H9 (cell line): ENCODE measurements at regions not wholly inside any gene's neighbourhood (a gene's known extent, or its start where the extent isn't known, plus 50 kb on each side); places are given as distances from the start of the nearest gene placed in this dataset.
"Not testable (repeated sequence)": the region's sequence is repeated elsewhere in the genome, so short reads cannot be mapped to it uniquely, and the experiment has no call there.

Experiments
- DNase-seq: peaks from one replicate; pipeline ENCODE4 v3.0.0-alpha.2; 2017
- H2AFZ ChIP-seq: one replicate; pipeline ENCODE4 v1.6.1; 2013; ENCODE audit warnings: mild to moderate bottlenecking, low read length, control low read depth, moderate library complexity
- H2AK5ac ChIP-seq: 2 replicates; pipeline ENCODE4 v1.6.1; 2013; ENCODE audit warnings: low read length, control low read depth, mixed read lengths; ENCODE audit not compliant: insufficient read length
- H2BK120ac ChIP-seq: one replicate; pipeline ENCODE4 v1.6.1; 2013; ENCODE audit warnings: low read depth, mild to moderate bottlenecking, low read length, control low read depth, inconsistent platforms; ENCODE audit not compliant: poor library complexity, severe bottlenecking
- H2BK12ac ChIP-seq: 2 replicates; pipeline ENCODE4 v1.6.1; 2013; ENCODE audit warnings: low read length, control low read depth, mixed read lengths, low read depth; ENCODE audit not compliant: insufficient read length
- H2BK15ac ChIP-seq: 2 replicates; pipeline ENCODE4 v1.6.1; 2013; ENCODE audit warnings: low read depth, low read length, control low read depth
- H2BK20ac ChIP-seq: one replicate; pipeline ENCODE4 v1.6.1; 2013; ENCODE audit warnings: low read depth, mild to moderate bottlenecking, low read length, control low read depth, inconsistent platforms; ENCODE audit not compliant: poor library complexity, severe bottlenecking
- H2BK5ac ChIP-seq: 2 replicates; pipeline ENCODE4 v1.6.1; 2013; ENCODE audit warnings: low read length, control low read depth, mixed read lengths; ENCODE audit not compliant: insufficient read length
- H3K14ac ChIP-seq: 2 replicates; pipeline ENCODE4 v1.6.1; 2013; ENCODE audit warnings: low read length, control low read depth; ENCODE audit not compliant: insufficient read depth
- H3K18ac ChIP-seq: 2 replicates; pipeline ENCODE4 v1.6.1; 2013; ENCODE audit warnings: low read depth, mild to moderate bottlenecking, mixed read lengths, low read length, control low read depth; ENCODE audit not compliant: insufficient read length
- H3K23ac ChIP-seq: 2 replicates; pipeline ENCODE4 v1.6.1; 2013; ENCODE audit warnings: low read length, control low read depth, mixed read lengths, low read depth; ENCODE audit not compliant: insufficient read length
- H3K23me2 ChIP-seq: 2 replicates; pipeline ENCODE4 v1.6.1; 2013; ENCODE audit warnings: low read depth, mild to moderate bottlenecking, mixed read lengths, low read length, control low read depth; ENCODE audit not compliant: insufficient read length, poor library complexity, severe bottlenecking
- H3K27ac ChIP-seq: 2 replicates; pipeline ENCODE4 v1.5.1; 2013; ENCODE audit warnings: low read length, control low read depth, mixed read lengths, low read depth; ENCODE audit not compliant: insufficient read length
- H3K27me3 ChIP-seq: 2 replicates; pipeline ENCODE4 v1.6.1; 2013; ENCODE audit warnings: low read length, control low read depth, inconsistent platforms; ENCODE audit not compliant: insufficient read depth
- H3K4ac ChIP-seq: 2 replicates; pipeline ENCODE4 v1.6.1; 2013; ENCODE audit warnings: low read depth, mild to moderate bottlenecking, control low read depth, inconsistent platforms, low read length, moderate library complexity
- H3K4me1 ChIP-seq: 2 replicates; pipeline ENCODE4 v1.6.1; 2013; ENCODE audit warnings: low read length, control low read depth, inconsistent platforms; ENCODE audit not compliant: insufficient read depth
- H3K4me2 ChIP-seq: 2 replicates; pipeline ENCODE4 v1.6.1; 2013; ENCODE audit warnings: low read length, control low read depth, mixed read lengths; ENCODE audit not compliant: insufficient read length, insufficient read depth
- H3K56ac ChIP-seq: 2 replicates; pipeline ENCODE4 v1.6.1; 2013; ENCODE audit warnings: low read depth, mild to moderate bottlenecking, mixed read lengths, low read length, control low read depth; ENCODE audit not compliant: insufficient read length
- H3K79me1 ChIP-seq: 2 replicates; pipeline ENCODE4 v1.6.1; 2013; ENCODE audit warnings: low read depth, mild to moderate bottlenecking, moderate library complexity, low read length, control low read depth, inconsistent platforms; ENCODE audit not compliant: insufficient read depth, poor library complexity, severe bottlenecking
- H3K79me2 ChIP-seq: 2 replicates; pipeline ENCODE4 v1.6.1; 2013; ENCODE audit warnings: low read length, control low read depth, inconsistent platforms; ENCODE audit not compliant: insufficient read depth
- H3K9ac ChIP-seq: 2 replicates; pipeline ENCODE4 v1.6.1; 2013; ENCODE audit warnings: low read length, control low read depth, mixed read lengths; ENCODE audit not compliant: insufficient read length; ENCODE audit errors: extremely low read depth
- H3K9me3 ChIP-seq: one replicate; pipeline ENCODE4 v1.6.1; 2013; ENCODE audit warnings: low read depth, low read length, inconsistent platforms; ENCODE audit not compliant: control insufficient read depth
- H3T11ph ChIP-seq: one replicate; pipeline ENCODE4 v1.6.1; 2013; ENCODE audit warnings: mild to moderate bottlenecking, low read length, control low read depth, inconsistent platforms
- H4K20me1 ChIP-seq: one replicate; pipeline ENCODE4 v1.6.1; 2013; ENCODE audit not compliant: control insufficient read depth, insufficient read length, insufficient read depth
- H4K5ac ChIP-seq: 2 replicates; pipeline ENCODE4 v1.6.1; 2013; ENCODE audit warnings: low read depth, mild to moderate bottlenecking, mixed read lengths, low read length, control low read depth; ENCODE audit not compliant: insufficient read length
- H4K8ac ChIP-seq: replicated peaks from 2 replicates; pipeline ENCODE4 v1.6.1; 2013; ENCODE audit warnings: low read length, control low read depth, mixed read lengths, low read depth; ENCODE audit not compliant: insufficient read length
- H4K91ac ChIP-seq: 2 replicates; pipeline ENCODE4 v1.6.1; 2013; ENCODE audit warnings: low read depth, mild to moderate bottlenecking, moderate library complexity, mixed read lengths, low read length, control low read depth; ENCODE audit not compliant: insufficient read length
- H3K27ac Mint-ChIP-seq, 3 experiments: 2 replicates in 2 of 3; 3 replicates in 1 of 3; pipeline ENCODE4 v1.8.0; 2020 to 2021; ENCODE audit warnings: mixed read lengths in 3 of 3, mild to moderate bottlenecking in 1 of 3, moderate library complexity in 1 of 3
- H3K27me3 Mint-ChIP-seq: 2 replicates; pipeline ENCODE4 v1.8.0; 2021; ENCODE audit warnings: low read depth, mild to moderate bottlenecking, moderate library complexity, mixed read lengths
- H3K36me3 Mint-ChIP-seq, 3 experiments: 2 replicates in 2 of 3; 3 replicates in 1 of 3; pipeline ENCODE4 v1.8.0; 2020 to 2021; ENCODE audit warnings: low read depth in 3 of 3, mixed read lengths in 3 of 3; ENCODE audit not compliant: insufficient read depth in 1 of 3
- H3K4me1 Mint-ChIP-seq, 2 experiments: 2 replicates each; pipeline ENCODE4 v1.8.0; 2020; ENCODE audit warnings: mixed read lengths in 2 of 2
- H3K4me3 Mint-ChIP-seq, 2 experiments: 2 replicates in 1 of 2; 3 replicates in 1 of 2; pipeline ENCODE4 v1.8.0; 2020 to 2021; ENCODE audit warnings: mild to moderate bottlenecking in 2 of 2, mixed read lengths in 2 of 2, moderate library complexity in 1 of 2
- H3K9me3 Mint-ChIP-seq, 2 experiments: 2 replicates in 1 of 2; 3 replicates in 1 of 2; pipeline ENCODE4 v1.8.0; 2020; ENCODE audit warnings: mild to moderate bottlenecking in 2 of 2, mixed read lengths in 2 of 2, moderate library complexity in 1 of 2
- WGBS: extraction: QIAGEN DNeasy Blood & Tissue Kit; methylation state at CpG from one replicate; pipeline ENCODE4 v1.1.7; 2013; ENCODE audit warnings: missing lambda C conversion rate, low lambda C conversion rate, mixed read lengths; ENCODE audit not compliant: insufficient read length; ENCODE audit errors: extremely low coverage; 5-methylcytosine and 5-hydroxymethylcytosine counted together
- TF ChIP-seq, protein P1 (sequence below): fragments of 200-600 bp; sonication (generic); conservative IDR thresholded peaks from 3 replicates; pipeline ENCODE4 v1.8.0; 2021; ENCODE audit warnings: antibody characterized with exemption, mild to moderate bottlenecking

DNA sequence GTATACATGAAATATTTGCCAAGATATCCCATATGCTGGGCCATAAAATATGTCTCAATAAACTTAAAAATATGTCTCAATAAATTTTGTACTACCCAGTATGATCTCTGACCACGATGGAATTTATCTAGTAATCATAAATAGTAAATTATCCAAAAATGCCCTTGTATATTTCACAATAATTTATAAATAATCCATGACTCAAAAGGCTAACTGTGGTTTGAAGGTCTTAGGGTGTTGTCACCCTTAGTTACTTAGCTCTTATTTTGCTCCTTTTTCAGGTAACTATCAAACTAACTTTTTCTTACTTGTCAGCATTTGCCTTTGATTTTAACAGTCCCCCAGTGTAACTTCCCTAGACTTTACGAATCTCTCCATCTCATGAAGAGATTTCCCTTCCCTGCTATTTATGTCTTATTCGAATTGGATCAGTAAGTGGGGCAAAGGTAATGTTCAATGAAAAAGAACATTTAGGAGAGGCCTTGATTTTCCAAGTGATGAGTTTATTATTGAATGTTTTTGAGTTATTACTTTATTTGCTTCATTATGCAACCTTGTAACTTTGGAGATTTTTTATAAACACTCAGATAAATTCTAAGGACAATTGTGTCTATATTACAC lies 109.0 kb upstream of the THBS2 start:
- Mint-ChIP-seq H3K27me3 (peaks cover 2% of the 10 kb centered on the region), H3K36me3 (peaks cover 0 to 6% (median 0%) of the 10 kb centered on the region in 3 experiments; a peak in 1 of 7 replicates), H3K27ac (no peak overlapping the region), H3K4me3 (no peak overlapping the region), H3K9me3 (peaks cover 6 to 7% of the 10 kb centered on the region in 2 experiments; a peak in 2 of 5 replicates), H3K4me1 (no peaks in the 10 kb centered on the region; a peak in 1 of 4 replicates)
- H3K79me1 ChIP-seq = no peaks in the 10 kb centered on the region
- TF ChIP-seq, protein P1, sequence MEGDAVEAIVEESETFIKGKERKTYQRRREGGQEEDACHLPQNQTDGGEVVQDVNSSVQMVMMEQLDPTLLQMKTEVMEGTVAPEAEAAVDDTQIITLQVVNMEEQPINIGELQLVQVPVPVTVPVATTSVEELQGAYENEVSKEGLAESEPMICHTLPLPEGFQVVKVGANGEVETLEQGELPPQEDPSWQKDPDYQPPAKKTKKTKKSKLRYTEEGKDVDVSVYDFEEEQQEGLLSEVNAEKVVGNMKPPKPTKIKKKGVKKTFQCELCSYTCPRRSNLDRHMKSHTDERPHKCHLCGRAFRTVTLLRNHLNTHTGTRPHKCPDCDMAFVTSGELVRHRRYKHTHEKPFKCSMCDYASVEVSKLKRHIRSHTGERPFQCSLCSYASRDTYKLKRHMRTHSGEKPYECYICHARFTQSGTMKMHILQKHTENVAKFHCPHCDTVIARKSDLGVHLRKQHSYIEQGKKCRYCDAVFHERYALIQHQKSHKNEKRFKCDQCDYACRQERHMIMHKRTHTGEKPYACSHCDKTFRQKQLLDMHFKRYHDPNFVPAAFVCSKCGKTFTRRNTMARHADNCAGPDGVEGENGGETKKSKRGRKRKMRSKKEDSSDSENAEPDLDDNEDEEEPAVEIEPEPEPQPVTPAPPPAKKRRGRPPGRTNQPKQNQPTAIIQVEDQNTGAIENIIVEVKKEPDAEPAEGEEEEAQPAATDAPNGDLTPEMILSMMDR = no peak
- no peak overlapping the region for H3K9ac ChIP-seq
- H3T11ph ChIP-seq = no peak overlapping the region
- H2BK5ac ChIP-seq = no peak overlapping the region
- H3K4me2 ChIP-seq = no peak overlapping the region
- H4K8ac ChIP-seq = no peak overlapping the region
- no peak overlapping the region for H2BK15ac ChIP-seq
- no peaks in the 10 kb centered on the region for H3K23me2 ChIP-seq
- H3K14ac ChIP-seq = no peak overlapping the region
- no peak overlapping the region for H3K56ac ChIP-seq
- no peaks in the 10 kb centered on the region for H3K9me3 ChIP-seq
- H3K27me3 ChIP-seq = no peaks in the 10 kb centered on the region
- no peak for DNase-seq
- H2BK12ac ChIP-seq = no peak overlapping the region
- H3K23ac ChIP-seq = no peak overlapping the region
- no peak overlapping the region for H3K18ac ChIP-seq
- no peak overlapping the region for H2BK20ac ChIP-seq
- no peak overlapping the region for H2AFZ ChIP-seq
- no peaks in the 10 kb centered on the region for H4K20me1 ChIP-seq
- H3K4ac ChIP-seq = no peak overlapping the region
- no peaks in the 10 kb centered on the region for H3K79me2 ChIP-seq
- no peak overlapping the region for H2AK5ac ChIP-seq
- H3K4me1 ChIP-seq = no peaks in the 10 kb centered on the region
- no peak overlapping the region for H2BK120ac ChIP-seq
- H4K91ac ChIP-seq = no peak overlapping the region
- no peak overlapping the region for H4K5ac ChIP-seq
- WGBS = no CpG with 5 or more reads among the region's 3 CpGs
- H3K27ac ChIP-seq = no peak overlapping the region

DNA sequence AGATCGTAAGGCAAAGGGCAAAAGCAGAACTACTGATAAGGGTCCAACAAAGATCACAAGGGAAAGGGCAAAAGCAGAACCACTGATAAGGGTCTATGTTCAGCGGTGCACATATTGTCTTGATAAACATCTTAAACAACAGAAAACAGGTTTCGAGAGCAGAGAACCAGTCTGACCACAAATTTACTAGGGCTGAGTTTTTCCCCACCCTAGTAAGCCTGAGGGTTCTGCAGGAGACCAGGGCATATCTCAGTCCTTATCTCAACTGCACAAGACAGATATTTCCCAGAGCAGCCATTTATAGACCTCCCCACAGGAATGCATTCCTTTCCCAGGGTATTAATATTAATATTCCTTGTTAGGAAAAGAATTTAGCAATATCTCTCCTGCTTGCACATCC lies 101.4 kb upstream of the THBS2 start:
- WGBS = no CpG with 5 or more reads among the region's 3 CpGs
- not testable (repeated sequence) for H3K9ac ChIP-seq, H2AK5ac ChIP-seq, H4K5ac ChIP-seq, H3K27me3 ChIP-seq, H3K18ac ChIP-seq, H3K27ac Mint-ChIP-seq, H3K9me3 ChIP-seq, H3K4me1 ChIP-seq, H3T11ph ChIP-seq, H3K27me3 Mint-ChIP-seq, H3K4me3 Mint-ChIP-seq, H3K4me1 Mint-ChIP-seq, H3K23ac ChIP-seq, H2BK120ac ChIP-seq, H3K27ac ChIP-seq, H4K91ac ChIP-seq, H3K4me2 ChIP-seq, H3K79me2 ChIP-seq, H4K20me1 ChIP-seq, H3K14ac ChIP-seq, H2BK20ac ChIP-seq, H3K23me2 ChIP-seq, H3K56ac ChIP-seq, H4K8ac ChIP-seq, H2BK5ac ChIP-seq, H2BK15ac ChIP-seq, DNase-seq, H3K79me1 ChIP-seq, H2AFZ ChIP-seq, H2BK12ac ChIP-seq, H3K4ac ChIP-seq
- Mint-ChIP-seq H3K9me3 (peaks cover 28 to 41% of the 10 kb centered on the region in 2 experiments), H3K36me3 (peaks cover 5 to 11% (median 6%) of the 10 kb centered on the region in 3 experiments)
